K562 (cell line): ENCODE measurements at regions not wholly inside any gene's neighbourhood (a gene's known extent, or its start where the extent isn't known, plus 50 kb on each side); places are given as distances from the start of the nearest gene placed in this dataset.

Experiments
- ARID3B ChIP-seq: fragments of 250-450 bp; sonication (Bioruptor Pico); IDR thresholded peaks from 2 replicates; pipeline ENCODE4 v1.4.0; 2020; ENCODE audit warnings: borderline replicate concordance
- BRD9 ChIP-seq: fragments of 450-650 bp; IDR thresholded peaks from 2 replicates; pipeline ENCODE4 v1.6.1; 2018; ENCODE audit warnings: low read depth; ENCODE audit not compliant: partially characterized antibody
- BRF2 ChIP-seq: IDR thresholded peaks from 3 replicates; pipeline ENCODE4 v1.6.1; 2011; ENCODE audit warnings: borderline replicate concordance, mild to moderate bottlenecking; ENCODE audit not compliant: insufficient read length, insufficient read depth
- CLOCK ChIP-seq: fragments of 250-450 bp; sonication (Bioruptor Pico); IDR thresholded peaks from 2 replicates; pipeline ENCODE4 v1.4.0; 2020; ENCODE audit warnings: mild to moderate bottlenecking, moderate library complexity, borderline replicate concordance
- FOXK1 ChIP-seq: sonication (generic); formaldehyde crosslinking; IDR thresholded peaks from 2 replicates; pipeline ENCODE4 v1.8.0; 2022; ENCODE audit warnings: missing genetic modification reagents, mild to moderate bottlenecking, borderline replicate concordance
- GABPB1 ChIP-seq: sonication (generic); formaldehyde crosslinking; IDR thresholded peaks from 2 replicates; pipeline ENCODE4 v1.8.0; 2022; ENCODE audit warnings: mild to moderate bottlenecking, missing genetic modification reagents
- MLX ChIP-seq, 2 experiments: fragments of 450-650 bp in 1 of 2; sonication (generic) in 1 of 2; formaldehyde crosslinking; conservative IDR thresholded peaks; 2 replicates each; pipeline versions ENCODE4 v1.4.0 to v1.8.1; 2020 to 2022; ENCODE audit warnings: mild to moderate bottlenecking in 1 of 2, missing genetic modification reagents in 1 of 2
- NFE2 ChIP-seq: IDR thresholded peaks from 2 replicates; pipeline ENCODE4 v1.6.1; 2014; ENCODE audit warnings: antibody characterized with exemption, low read depth
- NR1H2 ChIP-seq: sonication (generic); formaldehyde crosslinking; IDR thresholded peaks from 2 replicates; pipeline ENCODE4 v1.4.0; 2020; ENCODE audit warnings: mild to moderate bottlenecking, missing genetic modification reagents
- POU5F1 ChIP-seq: fragments of 150-350 bp; IDR thresholded peaks from 2 replicates; pipeline ENCODE4 v1.6.1; 2014; ENCODE audit warnings: borderline replicate concordance, low read length, low read depth, mild to moderate bottlenecking; ENCODE audit not compliant: partially characterized antibody
- PYGO2 ChIP-seq: fragments of 450-650 bp; IDR thresholded peaks from 2 replicates; pipeline ENCODE4 v1.6.1; 2016; ENCODE audit warnings: mild to moderate bottlenecking, missing genetic modification characterization, moderate library complexity, missing compliant biosample characterization
- RBM14 ChIP-seq: fragments of 200-400 bp; formaldehyde crosslinking; IDR thresholded peaks from 2 replicates; pipeline ENCODE4 v1.6.1; 2018; ENCODE audit warnings: low read depth, mild to moderate bottlenecking, low read length, moderate library complexity, borderline replicate concordance; ENCODE audit not compliant: insufficient read depth
- SAP30 ChIP-seq: fragments of 200-600 bp; sonication (generic); IDR thresholded peaks from 2 replicates; pipeline ENCODE4 v1.6.1; 2012; ENCODE audit warnings: borderline replicate concordance, low read depth, mild to moderate bottlenecking, moderate library complexity, low read length, control low read depth, inconsistent platforms; ENCODE audit not compliant: insufficient read depth, poor library complexity, severe bottlenecking
- TCF15 ChIP-seq: fragments of 250-450 bp; sonication (Bioruptor Pico); IDR thresholded peaks from 2 replicates; pipeline ENCODE4 v1.8.0; 2022; ENCODE audit warnings: moderate library complexity, mild to moderate bottlenecking, inconsistent platforms
- TFAM ChIP-seq: fragments of 250-450 bp; sonication (Bioruptor Pico); conservative IDR thresholded peaks from 2 replicates; pipeline ENCODE4 v1.5.0; 2021; ENCODE audit warnings: mild to moderate bottlenecking, moderate library complexity
- XRCC4 ChIP-seq: IDR thresholded peaks from one replicate; pipeline ENCODE4 v1.6.1; 2011; ENCODE audit not compliant: insufficient read depth, insufficient read length; ENCODE audit errors: extremely low read depth
- ZBTB2 ChIP-seq: fragments of 450-650 bp; IDR thresholded peaks from 2 replicates; pipeline ENCODE4 v1.6.1; 2016; ENCODE audit warnings: antibody characterized with exemption
- ZNF445 ChIP-seq: fragments of 250-450 bp; sonication (Bioruptor Pico); IDR thresholded peaks from 2 replicates; pipeline ENCODE4 v1.4.0; 2020; ENCODE audit warnings: low read depth, mild to moderate bottlenecking, moderate library complexity

GRCh38 chrX:40266490-40267333 is 169.0 kb upstream of the BCOR start (continued):
- TF ChIP-seq ZNF445 (CRISPR knock-in tag) (no peak), GABPB1 (CRISPR knock-in tag) (no peak; the same call in 1 of the 2 replicates), POU5F1 (no peak), XRCC4 (no peak), CLOCK (CRISPR knock-in tag) (no peak), BRF2 (no peak), BRD9 (peak; percentile 75), RBM14 (no peak), FOXK1 (CRISPR knock-in tag) (no peak), NR1H2 (CRISPR knock-in tag) (no peak), SAP30 (no peak), TFAM (CRISPR knock-in tag) (no peak), PYGO2 (no peak), TCF15 (CRISPR knock-in tag) (no peak), ARID3B (CRISPR knock-in tag) (no peak), ZBTB2 (no peak), NFE2 (no peak), MLX (CRISPR knock-in tag; conservative IDR thresholded peaks at IDR 0.05) (no peak)
